Astrocyte of the spinal cord (primary cell): ENCODE measurements at regions not wholly inside any gene's neighbourhood (a gene's known extent, or its start where the extent isn't known, plus 50 kb on each side); places are given as distances from the start of the nearest gene placed in this dataset.

Source experiments
- DNase-seq: peaks from one replicate; pipeline ENCODE4 v3.0.0; 2011; ENCODE audit warnings: low read depth, low spot score
- H3K4me3 ChIP-seq: 2 replicates; pipeline ENCODE4 v1.5.1; 2011; ENCODE audit warnings: low read depth, mild to moderate bottlenecking, low read length, moderate library complexity
- CTCF ChIP-seq: IDR thresholded peaks from 2 replicates; pipeline ENCODE4 v1.5.1; 2012; ENCODE audit warnings: low read depth, mild to moderate bottlenecking, low read length, inconsistent platforms
- in situ Hi-C: cut with HindIII; loops from 2 replicates; pipeline ENCODE4 v1.10.0; 2017; ENCODE audit warnings: low sequenced_read_pairs

- DNase-seq, result peak; percentile 91
- no peak for TF ChIP-seq CTCF
- in situ Hi-C loops, result no loop called here
Observed at GRCh38 chr10:4354382-4354812, 471.6 kb upstream of the AKR1E2 start.

GRCh38 chr10:4353964-4354363 is 472.0 kb upstream of the AKR1E2 start:
- H3K4me3 ChIP-seq, result no peak overlapping the region
- TF ChIP-seq CTCF, result no peak
- peak; percentile 89 for DNase-seq
- in situ Hi-C loops, result no loop called here

More at GRCh38 chr10:4354382-4354812, 471.6 kb upstream of the AKR1E2 start:
- no peak overlapping the region for H3K4me3 ChIP-seq

- DNase-seq, result peak; percentile 64
- no peak overlapping the region for H3K4me3 ChIP-seq
- in situ Hi-C loops, result no loop called here
- TF ChIP-seq CTCF, result no peak
Observed at GRCh38 chr10:4353059-4353655, 472.9 kb upstream of the AKR1E2 start.

- H3K4me3 ChIP-seq, result no peak overlapping the region
- DNase-seq, result no peak
- in situ Hi-C loops, result no loop called here
- TF ChIP-seq CTCF, result no peak
Observed at GRCh38 chr10:4352414-4352961, 473.5 kb upstream of the AKR1E2 start.

- no peak overlapping the region for H3K4me3 ChIP-seq
- peak; percentile 66 for DNase-seq
- in situ Hi-C loops, result no loop called here
- TF ChIP-seq CTCF, result no peak
Observed at GRCh38 chr10:4351723-4352413, 474.1 kb upstream of the AKR1E2 start.

GRCh38 chr10:4347397-4347796 is 478.6 kb upstream of the AKR1E2 start:
- in situ Hi-C loops, result no loop called here
- DNase-seq, result no peak
- TF ChIP-seq CTCF, result no peak
- no peak overlapping the region for H3K4me3 ChIP-seq
